ENCODE measurements at regions not wholly inside any gene's neighbourhood (a gene's known extent, or its start where the extent isn't known, plus 50 kb on each side); places are given as distances from the start of the nearest gene placed in this dataset.

GRCh38 chrX:40952855-40953254 lies 132.4 kb upstream of the USP9X start:
- TF ChIP-seq CTCF (IDR thresholded peaks at IDR 0.05) (no peak), EZH2 (IDR thresholded peaks at IDR 0.05; ENCODE audit: borderline replicate concordance, insufficient read depth, low read depth, low read length, poor library complexity, severe bottlenecking) (no peak)

Data from B cell (primary cell).